Right atrium auricular region (tissue), 2 donors: ENCODE measurements at regions not wholly inside any gene's neighbourhood (a gene's known extent, or its start where the extent isn't known, plus 50 kb on each side); places are given as distances from the start of the nearest gene placed in this dataset.
A peak's percentile ranks its signal among the peaks of the same experiment; 100 is the strongest.

Experiments used
- DNase-seq: peaks from one replicate; pipeline ENCODE4 v3.0.0-alpha.2; 2019; ENCODE audit warnings: low spot score
- H3K27ac ChIP-seq, 2 donors: fragments of 200-600 bp; sonication (generic); 1 replicate in 1 of 2; 2 replicates in 1 of 2; pipeline ENCODE4 v1.5.1; 2016 to 2019
- H3K27me3 ChIP-seq, 2 donors: fragments of 200-600 bp; sonication (generic); one replicate each; pipeline versions ENCODE4 v1.5.1 to v1.6.0; 2017 to 2019
- H3K36me3 ChIP-seq: fragments of 200-600 bp; sonication (generic); one replicate; pipeline ENCODE4 v1.5.1; 2016
- H3K4me1 ChIP-seq, 2 donors: fragments of 200-600 bp; sonication (generic); one replicate each; pipeline versions ENCODE4 v1.5.1 to v1.6.0; 2017 to 2019
- H3K4me3 ChIP-seq, 2 donors: fragments of 200-600 bp; sonication (generic); 1 replicate in 1 of 2; 2 replicates in 1 of 2; pipeline ENCODE4 v1.5.1; 2017 to 2019; ENCODE audit warnings: mild to moderate bottlenecking in 1 of 2, moderate library complexity in 1 of 2
- H3K9me3 ChIP-seq, 2 donors: fragments of 200-600 bp; sonication (generic); one replicate each; pipeline ENCODE4 v1.5.1; 2019
- CTCF ChIP-seq, 2 donors: fragments of 200-600 bp; sonication (generic); IDR thresholded peaks; one replicate each; pipeline ENCODE4 v1.5.1; 2019; ENCODE audit warnings: antibody characterized with exemption in 2 of 2

DNA sequence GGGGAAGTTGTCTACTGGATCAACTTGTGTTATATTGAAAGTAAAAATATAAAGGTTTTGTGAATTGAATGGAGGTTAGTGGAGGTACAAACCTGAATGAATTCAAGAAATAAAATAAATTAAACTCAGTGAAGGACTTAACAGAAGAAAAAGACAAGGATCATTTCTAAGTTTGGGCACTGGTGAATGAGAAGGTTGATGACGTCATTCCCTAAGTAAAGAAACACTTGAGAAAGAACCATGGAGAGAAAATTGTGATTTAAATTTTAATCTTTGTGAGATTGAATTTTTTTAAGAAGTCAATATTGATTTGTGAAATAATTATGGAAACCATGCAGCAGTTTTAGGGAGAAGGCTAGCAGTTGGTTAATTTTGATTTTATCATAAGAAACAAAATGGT is 900.3 kb upstream of the TYRP1 start:
- Histone ChIP-seq H3K27me3 (no peaks in the 10 kb centered on the region), H3K9me3 (no peaks in the 10 kb centered on the region), H3K4me3 (no peak overlapping the region), H3K4me1 (no peaks in the 10 kb centered on the region), H3K27ac (no peak overlapping the region), H3K36me3 (no peaks in the 10 kb centered on the region)
- no peak for DNase-seq
- TF ChIP-seq CTCF (IDR thresholded peaks at IDR 0.05) = no peak

- peak overlapping the region in 1 of 2 donors; percentile 33 for H3K27ac ChIP-seq
- no peak for DNase-seq
- H3K4me3 ChIP-seq = no peak overlapping the region
- no peak for TF ChIP-seq CTCF (IDR thresholded peaks at IDR 0.05)
- H3K4me1 ChIP-seq = no peaks in the 10 kb centered on the region
- no peaks in the 10 kb centered on the region for H3K27me3 ChIP-seq
- no peaks in the 10 kb centered on the region for H3K36me3 ChIP-seq
- no peaks in the 10 kb centered on the region for H3K9me3 ChIP-seq
Measured at GRCh38 chr9:11794984-11795383, 898.2 kb upstream of the TYRP1 start.

- H3K9me3 ChIP-seq = peaks cover 0 to 15% of the 10 kb centered on the region in 2 donors
- no peaks in the 10 kb centered on the region for H3K4me1 ChIP-seq
- no peak for TF ChIP-seq CTCF (IDR thresholded peaks at IDR 0.05)
- no peak for DNase-seq
- no peak overlapping the region for H3K4me3 ChIP-seq
- H3K27ac ChIP-seq = peak overlapping the region; percentile 11 to 53
- no peaks in the 10 kb centered on the region for H3K36me3 ChIP-seq
- no peaks in the 10 kb centered on the region for H3K27me3 ChIP-seq
Measured at GRCh38 chr9:11805969-11806368, 887.2 kb upstream of the TYRP1 start.

- H3K4me3 ChIP-seq = no peak overlapping the region
- H3K36me3 ChIP-seq = no peaks in the 10 kb centered on the region
- no peak for TF ChIP-seq CTCF (IDR thresholded peaks at IDR 0.05)
- H3K4me1 ChIP-seq = no peaks in the 10 kb centered on the region
- H3K27ac ChIP-seq = peak overlapping the region in 1 of 2 donors; percentile 72
- H3K9me3 ChIP-seq = no peaks in the 10 kb centered on the region
- H3K27me3 ChIP-seq = no peaks in the 10 kb centered on the region
- DNase-seq = no peak
Measured at GRCh38 chr9:11821306-11821975, 871.7 kb upstream of the TYRP1 start.

DNA sequence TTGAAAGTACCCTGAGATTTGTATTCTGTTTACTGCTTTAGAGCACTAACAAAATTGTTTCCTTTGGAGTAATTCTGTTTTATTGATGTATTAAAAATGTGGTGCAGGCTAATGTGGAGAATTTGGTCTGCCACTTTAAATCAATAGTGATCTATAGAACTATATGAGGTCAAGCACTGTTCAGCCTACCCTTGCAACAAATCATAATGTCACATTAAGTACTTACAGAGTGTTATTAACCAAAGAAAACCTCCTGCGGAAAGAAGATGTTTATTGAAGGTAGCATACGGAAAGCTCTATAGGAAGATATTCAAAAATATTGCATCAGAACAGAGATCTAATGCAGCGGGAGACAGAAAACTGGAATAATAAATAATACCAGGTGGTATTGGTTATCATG is 865.0 kb upstream of the TYRP1 start:
- Histone ChIP-seq H3K4me1 (no peaks in the 10 kb centered on the region), H3K36me3 (no peaks in the 10 kb centered on the region)
- TF ChIP-seq CTCF (IDR thresholded peaks at IDR 0.05) = no peak

DNA sequence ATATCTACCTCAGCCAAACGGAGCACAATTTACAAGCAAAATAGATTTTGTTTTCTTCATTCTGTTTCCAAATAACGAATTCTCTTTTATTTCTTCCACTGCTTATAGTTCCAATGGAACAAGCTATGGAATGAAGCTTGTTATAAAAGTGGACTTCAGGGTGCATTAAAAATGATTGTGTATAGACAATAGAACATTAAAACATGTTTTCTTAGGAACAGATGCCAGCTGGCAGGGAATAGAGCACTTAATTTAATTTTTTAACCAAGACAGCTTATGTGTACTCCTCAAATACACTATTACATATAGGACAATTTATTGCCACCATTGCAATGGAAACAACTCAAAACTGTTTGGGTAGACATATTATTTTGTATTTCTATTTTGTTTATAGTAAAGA is 860.1 kb upstream of the TYRP1 start:
- H3K4me1 ChIP-seq = no peaks in the 10 kb centered on the region
- H3K27me3 ChIP-seq = no peaks in the 10 kb centered on the region
- no peak overlapping the region for H3K4me3 ChIP-seq
- H3K36me3 ChIP-seq = no peaks in the 10 kb centered on the region
- TF ChIP-seq CTCF (IDR thresholded peaks at IDR 0.05) = no peak
- peaks cover 0 to 13% of the 10 kb centered on the region in 2 donors for H3K9me3 ChIP-seq
- DNase-seq = no peak
- no peak overlapping the region for H3K27ac ChIP-seq

More for the DNA sequence above, 865.0 kb upstream of the TYRP1 start:
- no peaks in the 10 kb centered on the region for H3K27me3 ChIP-seq
- H3K27ac ChIP-seq = no peak overlapping the region
- H3K4me3 ChIP-seq = no peak overlapping the region
- H3K9me3 ChIP-seq = no peaks in the 10 kb centered on the region
- no peak for DNase-seq
